ENCODE measurements at regions not wholly inside any gene's neighbourhood (a gene's known extent, or its start where the extent isn't known, plus 50 kb on each side); places are given as distances from the start of the nearest gene placed in this dataset.

GRCh38 chr4:32321421-32321820 is 1601.3 kb downstream of the PCDH7 start:
- DNase-seq: no peak
- no peaks in the 10 kb centered on the region for H3K27me3 ChIP-seq (replicated peaks in 2 of 5; ENCODE audit: control insufficient read depth in 4 of 5, insufficient read depth in 5 of 5, low read length in 4 of 5)
- no peaks in the 10 kb centered on the region for H3K36me3 ChIP-seq (ENCODE audit: control insufficient read depth in 4 of 4, insufficient read depth in 4 of 4, low read length in 3 of 4)
- 70% methylated on average over 2 of the region's 3 CpGs for WGBS (ENCODE audit: insufficient coverage)
- ChIA-PET POLR2A (no interaction called here), CTCF (no interaction called here)
- no peaks in the 10 kb centered on the region for H3K4me1 ChIP-seq (ENCODE audit: control extremely low read depth in 1 of 4, control insufficient read depth in 4 of 4, insufficient read depth in 4 of 4, low read length in 3 of 4)
- no peaks in the 10 kb centered on the region for H3K9me3 ChIP-seq (ENCODE audit: control extremely low read depth in 1 of 5, control insufficient read depth in 4 of 5, insufficient read depth in 2 of 5, low read depth in 1 of 5, low read length in 4 of 5)
- H3K4me3 ChIP-seq (ENCODE audit: control insufficient read depth in 1 of 7, extremely low read depth in 1 of 7, insufficient read depth in 4 of 7, low read depth in 2 of 7, low read length in 6 of 7): no peak overlapping the region
- H3K27ac ChIP-seq (ENCODE audit: insufficient read depth in 1 of 2, low read depth in 1 of 2, low read length in 2 of 2, poor library complexity in 1 of 2, severe bottlenecking in 2 of 2): no peak overlapping the region

- no peak overlapping the region for H3K27ac ChIP-seq (ENCODE audit: insufficient read depth in 1 of 2, low read depth in 1 of 2, low read length in 2 of 2, poor library complexity in 1 of 2, severe bottlenecking in 2 of 2)
- no peak overlapping the region for H3K4me3 ChIP-seq (ENCODE audit: control insufficient read depth in 1 of 7, extremely low read depth in 1 of 7, insufficient read depth in 4 of 7, low read depth in 2 of 7, low read length in 6 of 7)
- H3K27me3 ChIP-seq (replicated peaks in 2 of 5; ENCODE audit: control insufficient read depth in 4 of 5, insufficient read depth in 5 of 5, low read length in 4 of 5): no peaks in the 10 kb centered on the region
- CTCF ChIA-PET: interaction anchor here (0.7 kb wide), 1 partner anchor 1966 kb away, joined by 3 read pairs; no protein-coding TSS in a partner anchor
- no peak for DNase-seq
- no peaks in the 10 kb centered on the region for H3K36me3 ChIP-seq (ENCODE audit: control insufficient read depth in 4 of 4, insufficient read depth in 4 of 4, low read length in 3 of 4)
- POLR2A ChIA-PET: no interaction called here
- no peaks in the 10 kb centered on the region for H3K4me1 ChIP-seq (ENCODE audit: control extremely low read depth in 1 of 4, control insufficient read depth in 4 of 4, insufficient read depth in 4 of 4, low read length in 3 of 4)
- WGBS (ENCODE audit: insufficient coverage): no CpG with 5 or more reads among the region's 1 CpG
- H3K9me3 ChIP-seq (ENCODE audit: control extremely low read depth in 1 of 5, control insufficient read depth in 4 of 5, insufficient read depth in 2 of 5, low read depth in 1 of 5, low read length in 4 of 5): no peaks in the 10 kb centered on the region
Measured at GRCh38 chr4:32334759-32335158, 1614.6 kb downstream of the PCDH7 start.

GRCh38 chr4:32337403-32337802 is 1617.2 kb downstream of the PCDH7 start:
- no peak overlapping the region for H3K27ac ChIP-seq (ENCODE audit: insufficient read depth in 1 of 2, low read depth in 1 of 2, low read length in 2 of 2, poor library complexity in 1 of 2, severe bottlenecking in 2 of 2)
- WGBS (ENCODE audit: insufficient coverage): no CpG with 5 or more reads among the region's 2 CpGs
- no peaks in the 10 kb centered on the region for H3K9me3 ChIP-seq (ENCODE audit: control extremely low read depth in 1 of 5, control insufficient read depth in 4 of 5, insufficient read depth in 2 of 5, low read depth in 1 of 5, low read length in 4 of 5)
- no peaks in the 10 kb centered on the region for H3K4me1 ChIP-seq (ENCODE audit: control extremely low read depth in 1 of 4, control insufficient read depth in 4 of 4, insufficient read depth in 4 of 4, low read length in 3 of 4)
- CTCF ChIA-PET: no interaction called here
- POLR2A ChIA-PET: no interaction called here
- H3K4me3 ChIP-seq (ENCODE audit: control insufficient read depth in 1 of 7, extremely low read depth in 1 of 7, insufficient read depth in 4 of 7, low read depth in 2 of 7, low read length in 6 of 7): no peak overlapping the region
- H3K27me3 ChIP-seq (replicated peaks in 2 of 5; ENCODE audit: control insufficient read depth in 4 of 5, insufficient read depth in 5 of 5, low read length in 4 of 5): no peaks in the 10 kb centered on the region
- no peaks in the 10 kb centered on the region for H3K36me3 ChIP-seq (ENCODE audit: control insufficient read depth in 4 of 4, insufficient read depth in 4 of 4, low read length in 3 of 4)
- no peak for DNase-seq

GRCh38 chr4:32340591-32340990 is 1620.4 kb downstream of the PCDH7 start:
- no peak for DNase-seq
- ChIA-PET CTCF (no interaction called here), POLR2A (no interaction called here)
- Histone ChIP-seq H3K4me3 (ENCODE audit: control insufficient read depth in 1 of 7, extremely low read depth in 1 of 7, insufficient read depth in 4 of 7, low read depth in 2 of 7, low read length in 6 of 7) (no peak overlapping the region), H3K27me3 (replicated peaks in 2 of 5; ENCODE audit: control insufficient read depth in 4 of 5, insufficient read depth in 5 of 5, low read length in 4 of 5) (no peaks in the 10 kb centered on the region), H3K27ac (ENCODE audit: insufficient read depth in 1 of 2, low read depth in 1 of 2, low read length in 2 of 2, poor library complexity in 1 of 2, severe bottlenecking in 2 of 2) (no peak overlapping the region), H3K36me3 (ENCODE audit: control insufficient read depth in 4 of 4, insufficient read depth in 4 of 4, low read length in 3 of 4) (no peaks in the 10 kb centered on the region), H3K9me3 (ENCODE audit: control extremely low read depth in 1 of 5, control insufficient read depth in 4 of 5, insufficient read depth in 2 of 5, low read depth in 1 of 5, low read length in 4 of 5) (no peaks in the 10 kb centered on the region), H3K4me1 (ENCODE audit: control extremely low read depth in 1 of 4, control insufficient read depth in 4 of 4, insufficient read depth in 4 of 4, low read length in 3 of 4) (no peaks in the 10 kb centered on the region)

- Histone ChIP-seq H3K4me3 (ENCODE audit: control insufficient read depth in 1 of 7, extremely low read depth in 1 of 7, insufficient read depth in 4 of 7, low read depth in 2 of 7, low read length in 6 of 7) (no peak overlapping the region), H3K36me3 (ENCODE audit: control insufficient read depth in 4 of 4, insufficient read depth in 4 of 4, low read length in 3 of 4) (no peaks in the 10 kb centered on the region), H3K27ac (ENCODE audit: insufficient read depth in 1 of 2, low read depth in 1 of 2, low read length in 2 of 2, poor library complexity in 1 of 2, severe bottlenecking in 2 of 2) (no peak overlapping the region), H3K27me3 (replicated peaks in 2 of 5; ENCODE audit: control insufficient read depth in 4 of 5, insufficient read depth in 5 of 5, low read length in 4 of 5) (no peaks in the 10 kb centered on the region), H3K4me1 (ENCODE audit: control extremely low read depth in 1 of 4, control insufficient read depth in 4 of 4, insufficient read depth in 4 of 4, low read length in 3 of 4) (no peaks in the 10 kb centered on the region), H3K9me3 (ENCODE audit: control extremely low read depth in 1 of 5, control insufficient read depth in 4 of 5, insufficient read depth in 2 of 5, low read depth in 1 of 5, low read length in 4 of 5) (no peaks in the 10 kb centered on the region)
- POLR2A ChIA-PET: no interaction called here
- CTCF ChIA-PET: no interaction called here
- DNase-seq: no peak
- WGBS (ENCODE audit: insufficient coverage): no CpG with 5 or more reads among the region's 1 CpG
Measured at GRCh38 chr4:32341342-32341741, 1621.2 kb downstream of the PCDH7 start.

- Histone ChIP-seq H3K27ac (ENCODE audit: insufficient read depth in 1 of 2, low read depth in 1 of 2, low read length in 2 of 2, poor library complexity in 1 of 2, severe bottlenecking in 2 of 2) (no peak overlapping the region), H3K36me3 (ENCODE audit: control insufficient read depth in 4 of 4, insufficient read depth in 4 of 4, low read length in 3 of 4) (no peaks in the 10 kb centered on the region), H3K4me3 (ENCODE audit: control insufficient read depth in 1 of 7, extremely low read depth in 1 of 7, insufficient read depth in 4 of 7, low read depth in 2 of 7, low read length in 6 of 7) (no peak overlapping the region), H3K27me3 (replicated peaks in 2 of 5; ENCODE audit: control insufficient read depth in 4 of 5, insufficient read depth in 5 of 5, low read length in 4 of 5) (no peaks in the 10 kb centered on the region), H3K9me3 (ENCODE audit: control extremely low read depth in 1 of 5, control insufficient read depth in 4 of 5, insufficient read depth in 2 of 5, low read depth in 1 of 5, low read length in 4 of 5) (no peaks in the 10 kb centered on the region), H3K4me1 (ENCODE audit: control extremely low read depth in 1 of 4, control insufficient read depth in 4 of 4, insufficient read depth in 4 of 4, low read length in 3 of 4) (no peaks in the 10 kb centered on the region)
- DNase-seq: no peak
- ChIA-PET CTCF (no interaction called here), POLR2A (no interaction called here)
Measured at GRCh38 chr4:32342054-32342453, 1621.9 kb downstream of the PCDH7 start.

- DNase-seq: no peak
- Histone ChIP-seq H3K9me3 (ENCODE audit: control extremely low read depth in 1 of 5, control insufficient read depth in 4 of 5, insufficient read depth in 2 of 5, low read depth in 1 of 5, low read length in 4 of 5) (no peaks in the 10 kb centered on the region), H3K36me3 (ENCODE audit: control insufficient read depth in 4 of 4, insufficient read depth in 4 of 4, low read length in 3 of 4) (no peaks in the 10 kb centered on the region), H3K27ac (ENCODE audit: insufficient read depth in 1 of 2, low read depth in 1 of 2, low read length in 2 of 2, poor library complexity in 1 of 2, severe bottlenecking in 2 of 2) (no peak overlapping the region), H3K27me3 (replicated peaks in 2 of 5; ENCODE audit: control insufficient read depth in 4 of 5, insufficient read depth in 5 of 5, low read length in 4 of 5) (no peaks in the 10 kb centered on the region), H3K4me3 (ENCODE audit: control insufficient read depth in 1 of 7, extremely low read depth in 1 of 7, insufficient read depth in 4 of 7, low read depth in 2 of 7, low read length in 6 of 7) (no peak overlapping the region), H3K4me1 (ENCODE audit: control extremely low read depth in 1 of 4, control insufficient read depth in 4 of 4, insufficient read depth in 4 of 4, low read length in 3 of 4) (no peaks in the 10 kb centered on the region)
- ChIA-PET CTCF (no interaction called here), POLR2A (no interaction called here)
- 93% methylated on average over 3 of the region's 4 CpGs for WGBS (ENCODE audit: insufficient coverage)
Measured at GRCh38 chr4:32349026-32349425, 1628.9 kb downstream of the PCDH7 start.

GRCh38 chr4:32374206-32374605 is 1654.0 kb downstream of the PCDH7 start:
- WGBS (ENCODE audit: insufficient coverage): 100% methylated on average over 2 of the region's 2 CpGs
- H3K9me3 ChIP-seq (ENCODE audit: control extremely low read depth in 1 of 5, control insufficient read depth in 4 of 5, insufficient read depth in 2 of 5, low read depth in 1 of 5, low read length in 4 of 5): no peaks in the 10 kb centered on the region
- ChIA-PET CTCF (no interaction called here), POLR2A (no interaction called here)
- DNase-seq: no peak
- no peaks in the 10 kb centered on the region for H3K4me1 ChIP-seq (ENCODE audit: control extremely low read depth in 1 of 4, control insufficient read depth in 4 of 4, insufficient read depth in 4 of 4, low read length in 3 of 4)
- H3K27ac ChIP-seq (ENCODE audit: insufficient read depth in 1 of 2, low read depth in 1 of 2, low read length in 2 of 2, poor library complexity in 1 of 2, severe bottlenecking in 2 of 2): no peak overlapping the region
- no peak overlapping the region for H3K4me3 ChIP-seq (ENCODE audit: control insufficient read depth in 1 of 7, extremely low read depth in 1 of 7, insufficient read depth in 4 of 7, low read depth in 2 of 7, low read length in 6 of 7)
- no peaks in the 10 kb centered on the region for H3K27me3 ChIP-seq (replicated peaks in 2 of 5; ENCODE audit: control insufficient read depth in 4 of 5, insufficient read depth in 5 of 5, low read length in 4 of 5)
- H3K36me3 ChIP-seq (ENCODE audit: control insufficient read depth in 4 of 4, insufficient read depth in 4 of 4, low read length in 3 of 4): no peaks in the 10 kb centered on the region

All from common myeloid progenitor, CD34-positive (primary cell).